HG03175 (cell line): ENCODE measurements at regions not wholly inside any gene's neighbourhood (a gene's known extent, or its start where the extent isn't known, plus 50 kb on each side); places are given as distances from the start of the nearest gene placed in this dataset.
"Not testable (repeated sequence)": the region's sequence is repeated elsewhere in the genome, so short reads cannot be mapped to it uniquely, and the experiment has no call there.

ENCODE experiments used
- ATAC-seq: cut with Tn5 transposase; IDR thresholded peaks from one replicate; pipeline ENCODE4 v1.9.1; 2021; ENCODE audit warnings: mild to moderate bottlenecking, moderate library complexity; ENCODE audit not compliant: unreplicated experiment

- peak; percentile 59 for ATAC-seq
These were observed 218.0 kb upstream of the IGFBP3 start for GRCh38 chr7:46139079-46139478.

GRCh38 chr7:46137725-46138124, 216.7 kb upstream of the IGFBP3 start:
- ATAC-seq = no peak

- ATAC-seq = no peak
These were observed 214.5 kb upstream of the IGFBP3 start for GRCh38 chr7:46135557-46135956.

GRCh38 chr7:46134795-46135194, 213.7 kb upstream of the IGFBP3 start:
- ATAC-seq = no peak

GRCh38 chr7:46134385-46134784, 213.3 kb upstream of the IGFBP3 start:
- no peak for ATAC-seq

GRCh38 chr7:46133751-46134150, 212.7 kb upstream of the IGFBP3 start:
- ATAC-seq = no peak

- no peak for ATAC-seq
These were observed 212.0 kb upstream of the IGFBP3 start for GRCh38 chr7:46133072-46133471.

GRCh38 chr7:46131916-46132795, 211.1 kb upstream of the IGFBP3 start:
- no peak for ATAC-seq

GRCh38 chr7:46129831-46130230, 208.8 kb upstream of the IGFBP3 start:
- no peak for ATAC-seq

GRCh38 chr7:46127814-46128213, 206.7 kb upstream of the IGFBP3 start:
- ATAC-seq = no peak

GRCh38 chr7:46126675-46127300, 205.7 kb upstream of the IGFBP3 start:
- ATAC-seq = no peak

- ATAC-seq = no peak
These were observed 202.8 kb upstream of the IGFBP3 start for GRCh38 chr7:46123756-46124343.

- no peak for ATAC-seq
These were observed 194.3 kb upstream of the IGFBP3 start for GRCh38 chr7:46115410-46115809.

GRCh38 chr7:46109437-46109836, 188.4 kb upstream of the IGFBP3 start:
- no peak for ATAC-seq

- no peak for ATAC-seq
These were observed 187.2 kb upstream of the IGFBP3 start for GRCh38 chr7:46108272-46108671.

GRCh38 chr7:46107610-46108217, 186.6 kb upstream of the IGFBP3 start:
- ATAC-seq = no peak

GRCh38 chr7:46100521-46100920, 179.4 kb upstream of the IGFBP3 start:
- no peak for ATAC-seq

GRCh38 chr7:46099076-46099475, 178.0 kb upstream of the IGFBP3 start:
- no peak for ATAC-seq

GRCh38 chr7:46091071-46091470, 170.0 kb upstream of the IGFBP3 start:
- ATAC-seq = no peak

- no peak for ATAC-seq
These were observed 168.2 kb upstream of the IGFBP3 start for GRCh38 chr7:46089281-46089680.

GRCh38 chr7:46088486-46088885, 167.4 kb upstream of the IGFBP3 start:
- ATAC-seq = not testable (repeated sequence)
